D721Med (cell line): ENCODE measurements at regions not wholly inside any gene's neighbourhood (a gene's known extent, or its start where the extent isn't known, plus 50 kb on each side); places are given as distances from the start of the nearest gene placed in this dataset.

ENCODE experiments used
- DNase-seq: peaks from one replicate; pipeline ENCODE4 v3.0.0; 2011; ENCODE audit warnings: low spot score; ENCODE audit not compliant: insufficient read length
- FAIRE-seq: peaks from 2 replicates; lab custom pipeline; 2011; peaks lifted over from hg19 to GRCh38; lab: Jason Lieb, UNC
- CTCF ChIP-seq: IDR thresholded peaks from 2 replicates; pipeline ENCODE4 v1.5.1; 2012; ENCODE audit warnings: mild to moderate bottlenecking, control low read depth; ENCODE audit not compliant: insufficient read depth; ENCODE audit errors: missing control alignments

GRCh38 chr6:27616328-27617045, 143.6 kb upstream of the ZNF184 start:
- FAIRE-seq, result no peak
- no peak for TF ChIP-seq CTCF
- no peak for DNase-seq

DNA sequence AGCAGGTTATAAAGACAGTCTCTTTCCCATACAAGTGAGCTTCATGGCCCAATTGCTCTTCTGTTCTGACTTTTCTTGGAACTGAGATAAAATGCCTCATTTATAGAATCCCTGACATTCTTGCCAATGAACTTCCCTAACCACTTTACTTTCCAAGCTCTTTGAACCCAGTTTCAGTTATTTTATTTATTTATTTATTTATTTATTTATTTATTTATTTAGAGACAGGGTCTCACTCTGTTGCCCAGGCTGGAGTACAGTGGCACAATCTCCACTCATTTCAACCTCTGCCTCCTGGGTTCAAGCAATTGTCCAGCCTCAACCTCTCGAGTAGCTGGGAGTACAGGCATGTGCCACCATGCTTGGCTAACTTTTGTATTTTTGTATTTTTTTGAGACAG, 138.5 kb upstream of the ZNF184 start:
- no peak for FAIRE-seq
- no peak for DNase-seq
- no peak for TF ChIP-seq CTCF

GRCh38 chr6:27608916-27609883, 136.3 kb upstream of the ZNF184 start:
- DNase-seq, result no peak
- peak; percentile 38 for FAIRE-seq
- peak; percentile 86 for TF ChIP-seq CTCF

GRCh38 chr6:27605401-27606342, 132.8 kb upstream of the ZNF184 start:
- TF ChIP-seq CTCF, result no peak
- FAIRE-seq (no peak), DNase-seq (no peak)

GRCh38 chr6:27604986-27605385, 132.1 kb upstream of the ZNF184 start:
- no peak for FAIRE-seq

More at GRCh38 chr6:27604986-27605385, 132.1 kb upstream of the ZNF184 start:
- DNase-seq, result no peak
- no peak for TF ChIP-seq CTCF
